ENCODE measurements at regions not wholly inside any gene's neighbourhood (a gene's known extent, or its start where the extent isn't known, plus 50 kb on each side); places are given as distances from the start of the nearest gene placed in this dataset.

- Histone ChIP-seq H3K9me3 (ENCODE audit: insufficient read depth, low read length) (no peaks in the 10 kb centered on the region), H3K4me2 (ENCODE audit: low read length) (no peak overlapping the region), H2AFZ (ENCODE audit: low read depth, low read length) (no peak overlapping the region), H3K9ac (ENCODE audit: low read length) (no peak overlapping the region), H3K27me3 (ENCODE audit: low read depth, low read length) (peaks cover 5% of the 10 kb centered on the region; the same call in 1 of the 2 replicates), H3K4me1 (ENCODE audit: low read length) (no peaks in the 10 kb centered on the region), H3K79me2 (ENCODE audit: low read length) (no peaks in the 10 kb centered on the region), H3K4me3 (ENCODE audit: low read length) (no peak overlapping the region), H3K27ac (ENCODE audit: low read length) (no peak overlapping the region), H4K20me1 (ENCODE audit: insufficient read depth, low read length) (no peaks in the 10 kb centered on the region), H3K36me3 (replicated peaks; ENCODE audit: low read depth, low read length) (no peaks in the 10 kb centered on the region)
- TF ChIP-seq EZH2phosphoT487 (IDR thresholded peaks at IDR 0.05; ENCODE audit: low read depth) (no peak), CTCF (IDR thresholded peaks at IDR 0.05; ENCODE audit: low read depth, low read length) (no peak)
These were observed 393.3 kb downstream of the METTL4 start for GRCh38 chr18:2178036-2178435.

DNA sequence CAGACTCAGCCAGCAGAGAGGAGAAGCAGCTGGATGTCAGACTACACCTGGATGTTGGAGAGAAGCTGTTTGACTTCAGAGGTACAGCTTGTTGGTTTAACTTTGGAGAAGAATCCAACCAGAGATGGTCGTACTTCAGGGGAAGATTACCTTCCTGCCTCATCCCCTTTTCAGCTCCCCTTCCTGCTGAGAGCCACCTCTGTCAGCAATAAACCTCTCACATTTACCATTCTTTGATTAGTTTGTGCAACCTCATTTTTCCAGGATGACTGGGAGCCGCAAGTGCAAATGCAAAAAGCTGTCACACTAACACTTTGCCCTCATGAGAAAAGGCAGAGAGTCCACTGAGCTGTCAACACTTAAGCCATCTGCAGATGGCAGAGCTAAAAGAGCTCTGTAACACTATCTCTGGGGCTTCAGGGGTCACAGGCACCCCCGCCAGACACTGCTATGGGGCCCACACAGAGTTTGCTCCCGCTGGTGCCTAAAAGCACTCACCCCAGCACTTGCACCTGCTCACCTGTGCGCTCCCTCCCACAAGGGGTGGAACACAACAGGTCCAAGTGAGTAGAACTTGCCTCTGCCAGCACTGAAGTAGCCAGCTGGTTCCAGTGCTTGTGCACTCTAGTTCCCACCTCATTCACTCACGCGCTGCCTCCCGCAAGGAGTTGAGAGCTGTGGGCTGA lies 391.7 kb downstream of the METTL4 start:
- no peak overlapping the region for H3K27ac ChIP-seq (ENCODE audit: low read length)
- no peaks in the 10 kb centered on the region for H3K9me3 ChIP-seq (ENCODE audit: insufficient read depth, low read length)
- H3K27me3 ChIP-seq (ENCODE audit: low read depth, low read length) = no peaks in the 10 kb centered on the region; the same call in 1 of the 2 replicates
- no peak overlapping the region for H2AFZ ChIP-seq (ENCODE audit: low read depth, low read length)
- no peaks in the 10 kb centered on the region for H4K20me1 ChIP-seq (ENCODE audit: insufficient read depth, low read length)
- no peaks in the 10 kb centered on the region for H3K79me2 ChIP-seq (ENCODE audit: low read length)
- no peak for TF ChIP-seq CTCF (IDR thresholded peaks at IDR 0.05; ENCODE audit: low read depth, low read length)
- no peak for TF ChIP-seq EZH2phosphoT487 (IDR thresholded peaks at IDR 0.05; ENCODE audit: low read depth)
- no peaks in the 10 kb centered on the region for H3K4me1 ChIP-seq (ENCODE audit: low read length)
- H3K9ac ChIP-seq (ENCODE audit: low read length) = no peak overlapping the region
- no peaks in the 10 kb centered on the region for H3K36me3 ChIP-seq (replicated peaks; ENCODE audit: low read depth, low read length)
- no peak overlapping the region for H3K4me3 ChIP-seq (ENCODE audit: low read length)
- H3K4me2 ChIP-seq (ENCODE audit: low read length) = no peak overlapping the region

DNA sequence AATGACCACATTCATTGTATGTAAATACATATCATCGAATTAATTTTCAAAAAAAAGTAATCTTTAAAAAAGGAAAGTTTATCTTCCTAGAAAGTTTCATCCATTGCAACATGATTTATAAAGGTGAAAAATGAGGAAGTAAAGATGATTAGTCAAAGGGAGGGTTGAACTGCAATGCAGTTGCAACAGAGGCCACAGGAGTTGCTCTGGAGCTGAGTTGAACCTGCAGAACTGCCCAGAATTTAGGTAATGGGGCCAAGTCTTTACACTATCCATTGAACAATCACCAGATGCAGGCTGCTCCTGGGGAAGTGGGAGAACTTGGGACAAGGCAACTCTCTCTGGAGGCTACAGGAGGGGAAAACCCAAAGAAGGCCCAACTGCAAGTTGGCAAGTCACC lies 390.7 kb downstream of the METTL4 start:
- no peak overlapping the region for H3K4me2 ChIP-seq (ENCODE audit: low read length)
- TF ChIP-seq CTCF (IDR thresholded peaks at IDR 0.05; ENCODE audit: low read depth, low read length) = no peak

DNA sequence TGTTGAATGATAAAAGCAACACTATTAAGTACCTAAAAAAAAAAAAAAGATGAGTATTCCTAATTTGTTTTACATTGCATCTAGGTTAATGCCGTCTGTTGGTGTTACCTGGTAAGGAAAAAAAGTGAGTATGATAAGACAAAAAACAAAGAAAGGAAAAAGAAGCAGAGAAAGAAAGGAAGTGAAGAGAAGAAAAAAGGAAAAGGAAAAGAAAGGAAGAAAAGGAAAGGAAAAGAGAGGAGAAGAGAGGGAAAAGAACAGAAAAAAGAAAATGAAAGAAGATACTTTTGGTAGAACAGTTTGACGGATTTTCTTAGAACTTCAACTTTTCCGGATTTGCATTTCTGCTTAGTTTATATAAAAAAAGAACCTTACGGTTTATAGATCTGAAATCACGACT lies 387.9 kb downstream of the METTL4 start:
- no peak for TF ChIP-seq CTCF (IDR thresholded peaks at IDR 0.05; ENCODE audit: low read depth, low read length)
- no peak for TF ChIP-seq EZH2phosphoT487 (IDR thresholded peaks at IDR 0.05; ENCODE audit: low read depth)
- H3K79me2 ChIP-seq (ENCODE audit: low read length) = no peaks in the 10 kb centered on the region
- no peak overlapping the region for H3K4me2 ChIP-seq (ENCODE audit: low read length)
- no peaks in the 10 kb centered on the region for H3K36me3 ChIP-seq (replicated peaks; ENCODE audit: low read depth, low read length)
- H3K27ac ChIP-seq (ENCODE audit: low read length) = no peak overlapping the region
- H2AFZ ChIP-seq (ENCODE audit: low read depth, low read length) = no peak overlapping the region
- H3K27me3 ChIP-seq (ENCODE audit: low read depth, low read length) = peaks cover 17% of the 10 kb centered on the region; the same call in 1 of the 2 replicates
- no peaks in the 10 kb centered on the region for H3K4me1 ChIP-seq (ENCODE audit: low read length)
- H3K9me3 ChIP-seq (ENCODE audit: insufficient read depth, low read length) = no peaks in the 10 kb centered on the region
- H3K4me3 ChIP-seq (ENCODE audit: low read length) = no peak overlapping the region
- H3K9ac ChIP-seq (ENCODE audit: low read length) = no peak overlapping the region
- H4K20me1 ChIP-seq (ENCODE audit: insufficient read depth, low read length) = no peaks in the 10 kb centered on the region

More for the DNA sequence above, 390.7 kb downstream of the METTL4 start:
- Histone ChIP-seq H3K9me3 (ENCODE audit: insufficient read depth, low read length) (no peaks in the 10 kb centered on the region), H3K4me1 (ENCODE audit: low read length) (no peaks in the 10 kb centered on the region), H3K27me3 (ENCODE audit: low read depth, low read length) (no peaks in the 10 kb centered on the region), H3K9ac (ENCODE audit: low read length) (no peak overlapping the region), H3K36me3 (replicated peaks; ENCODE audit: low read depth, low read length) (no peaks in the 10 kb centered on the region), H2AFZ (ENCODE audit: low read depth, low read length) (no peak overlapping the region), H3K79me2 (ENCODE audit: low read length) (no peaks in the 10 kb centered on the region), H3K4me3 (ENCODE audit: low read length) (no peak overlapping the region), H3K27ac (ENCODE audit: low read length) (no peak overlapping the region), H4K20me1 (ENCODE audit: insufficient read depth, low read length) (no peaks in the 10 kb centered on the region)

All from OCI-LY3 (cell line).